CD14-positive monocyte (primary cell): ENCODE measurements at regions not wholly inside any gene's neighbourhood (a gene's known extent, or its start where the extent isn't known, plus 50 kb on each side); places are given as distances from the start of the nearest gene placed in this dataset.

Source experiments
- DNase-seq, 3 donors: peaks; one replicate each; pipeline ENCODE4 v3.0.0-alpha.2; 2011 to 2022
- H2AFZ ChIP-seq: 2 replicates; pipeline ENCODE4 v1.6.0; 2012; ENCODE audit warnings: mild to moderate bottlenecking, low read depth, low read length, inconsistent platforms; ENCODE audit not compliant: insufficient read depth, poor library complexity, severe bottlenecking
- H3K27ac ChIP-seq, 2 donors: 1 replicate in 1 of 2; 2 replicates in 1 of 2; pipeline ENCODE4 v1.5.1; 2012 to 2013; ENCODE audit warnings: low read length in 2 of 2, control low read depth in 1 of 2, inconsistent platforms in 1 of 2, low read depth in 1 of 2, mild to moderate bottlenecking in 1 of 2
- H3K27me3 ChIP-seq, 2 donors: one replicate each; pipeline versions ENCODE4 v1.6.0 to v1.6.1; 2011 to 2013; ENCODE audit warnings: low read length in 2 of 2; ENCODE audit not compliant: control insufficient read depth in 2 of 2, insufficient read depth in 2 of 2
- H3K36me3 ChIP-seq, 2 donors: replicated peaks in 1 of 2; 1 replicate in 1 of 2; 2 replicates in 1 of 2; pipeline versions ENCODE4 v1.5.1 to v1.6.1; 2012 to 2013; ENCODE audit warnings: low read length in 2 of 2, control low read depth in 1 of 2, inconsistent platforms in 1 of 2, mild to moderate bottlenecking in 1 of 2; ENCODE audit not compliant: insufficient read depth in 2 of 2, control insufficient read depth in 1 of 2
- H3K4me1 ChIP-seq, 2 donors: 1 replicate in 1 of 2; 2 replicates in 1 of 2; pipeline versions ENCODE4 v1.5.1 to v1.6.1; 2012 to 2013; ENCODE audit warnings: low read length in 2 of 2, control low read depth in 1 of 2, inconsistent platforms in 1 of 2, mild to moderate bottlenecking in 1 of 2, moderate library complexity in 1 of 2; ENCODE audit not compliant: insufficient read depth in 2 of 2, control insufficient read depth in 1 of 2
- H3K4me2 ChIP-seq: replicated peaks from 2 replicates; pipeline ENCODE3; 2012; ENCODE audit warnings: low read length, moderate library complexity, mild to moderate bottlenecking; ENCODE audit not compliant: poor library complexity, severe bottlenecking; ENCODE audit errors: extremely low read depth
- H3K4me3 ChIP-seq, 3 experiments: fragments of 200-600 bp in 1 of 3; sonication (generic) in 1 of 3; replicated peaks in 1 of 3; 1 replicate in 2 of 3; 2 replicates in 1 of 3; pipeline ENCODE4 v1.5.1; 2011 to 2013; ENCODE audit warnings: low read length in 3 of 3, mild to moderate bottlenecking in 3 of 3, control low read depth in 2 of 3, low read depth in 2 of 3, inconsistent platforms in 1 of 3, moderate library complexity in 1 of 3
- H3K79me2 ChIP-seq: 2 replicates; pipeline ENCODE4 v1.6.0; 2012; ENCODE audit warnings: mild to moderate bottlenecking, control low read depth, inconsistent platforms, low read length, moderate library complexity; ENCODE audit not compliant: insufficient read depth
- H3K9ac ChIP-seq: 2 replicates; pipeline ENCODE4 v1.6.0; 2017; ENCODE audit warnings: low read length, mild to moderate bottlenecking; ENCODE audit not compliant: insufficient read depth, poor library complexity, severe bottlenecking
- H3K9me3 ChIP-seq, 2 donors: replicated peaks in 1 of 2; 1 replicate in 1 of 2; 2 replicates in 1 of 2; pipeline versions ENCODE4 v1.5.1 to v1.6.1; 2012 to 2013; ENCODE audit warnings: low read length in 2 of 2, control low read depth in 1 of 2; ENCODE audit not compliant: control insufficient read depth in 1 of 2, insufficient read depth in 1 of 2
- H4K20me1 ChIP-seq: 2 replicates; pipeline ENCODE4 v1.6.0; 2012; ENCODE audit warnings: mild to moderate bottlenecking, low read length, control low read depth, moderate library complexity; ENCODE audit not compliant: insufficient read depth
- H3K27ac Mint-ChIP-seq, 7 donors: one replicate each; pipeline ENCODE4 v1.8.0; 2020; ENCODE audit warnings: mild to moderate bottlenecking in 7 of 7, mixed read lengths in 7 of 7, moderate library complexity in 6 of 7, inconsistent platforms in 2 of 7
- H3K27me3 Mint-ChIP-seq, 3 donors: one replicate each; pipeline ENCODE4 v1.8.0; 2021 to 2022; ENCODE audit warnings: low read depth in 3 of 3, mild to moderate bottlenecking in 3 of 3, mixed read lengths in 3 of 3, moderate library complexity in 3 of 3, inconsistent platforms in 1 of 3
- H3K36me3 Mint-ChIP-seq, 2 donors: one replicate each; pipeline ENCODE4 v1.8.0; 2020; ENCODE audit warnings: mixed read lengths in 2 of 2, inconsistent platforms in 1 of 2, mild to moderate bottlenecking in 1 of 2
- H3K4me1 Mint-ChIP-seq: one replicate; pipeline ENCODE4 v1.8.0; 2020; ENCODE audit warnings: mild to moderate bottlenecking, mixed read lengths
- H3K4me3 Mint-ChIP-seq, 2 donors: one replicate each; pipeline ENCODE4 v1.8.0; 2020; ENCODE audit warnings: mild to moderate bottlenecking in 2 of 2, mixed read lengths in 2 of 2, moderate library complexity in 1 of 2
- H3K9me3 Mint-ChIP-seq, 7 donors: one replicate each; pipeline ENCODE4 v1.8.0; 2020 to 2022; ENCODE audit warnings: mixed read lengths in 7 of 7, mild to moderate bottlenecking in 6 of 7, moderate library complexity in 6 of 7, inconsistent platforms in 2 of 7
- CTCF ChIP-seq: fragments of 200-600 bp; IDR thresholded peaks from one replicate; pipeline ENCODE4 v1.8.0; 2022; ENCODE audit warnings: antibody characterized with exemption, mild to moderate bottlenecking
- WGBS: methylation state at CpG from one replicate; pipeline ENCODE4 v1.1.5; 2013; ENCODE audit warnings: missing lambda C conversion rate; ENCODE audit not compliant: insufficient coverage; 5-methylcytosine and 5-hydroxymethylcytosine counted together
- intact Hi-C, 2 donors: fragments of 100-400 bp; cut with micrococcal nuclease; formaldehyde crosslinking; loops; one replicate each; pipeline versions ENCODE4 v1.15.0 to v1.15.1; 2023

GRCh38 chr5:40233268-40233667, 446.4 kb upstream of the PTGER4 start:
- Mint-ChIP-seq H3K36me3 (no peaks in the 10 kb centered on the region), H3K27me3 (no peaks in the 10 kb centered on the region), H3K4me3 (no peak overlapping the region), H3K9me3 (peaks cover 0 to 3% (median 0%) of the 10 kb centered on the region in 7 donors), H3K27ac (no peak overlapping the region), H3K4me1 (no peaks in the 10 kb centered on the region)
- H3K4me3 ChIP-seq, result no peak overlapping the region
- DNase-seq, result no peak
- H3K9me3 ChIP-seq, result no peaks in the 10 kb centered on the region
- H3K36me3 ChIP-seq, result no peaks in the 10 kb centered on the region
- H3K4me2 ChIP-seq, result no peak overlapping the region
- no peak overlapping the region for H3K27ac ChIP-seq
- H4K20me1 ChIP-seq, result no peaks in the 10 kb centered on the region
- intact Hi-C loops, result no loop called here
- no peaks in the 10 kb centered on the region for H3K4me1 ChIP-seq
- H2AFZ ChIP-seq, result no peak overlapping the region
- no peaks in the 10 kb centered on the region for H3K27me3 ChIP-seq
- TF ChIP-seq CTCF, result no peak
- H3K9ac ChIP-seq, result no peak overlapping the region
- no peaks in the 10 kb centered on the region for H3K79me2 ChIP-seq

- Mint-ChIP-seq H3K4me3 (no peak overlapping the region), H3K36me3 (no peaks in the 10 kb centered on the region), H3K27me3 (peaks cover 2 to 10% (median 3%) of the 10 kb centered on the region in 3 donors), H3K4me1 (peaks cover 2% of the 10 kb centered on the region), H3K27ac (no peak overlapping the region), H3K9me3 (peaks cover 0 to 3% (median 0%) of the 10 kb centered on the region in 7 donors)
- Histone ChIP-seq H3K9me3 (no peaks in the 10 kb centered on the region), H4K20me1 (no peaks in the 10 kb centered on the region), H3K36me3 (no peaks in the 10 kb centered on the region), H3K27ac (no peak overlapping the region), H3K4me2 (no peak overlapping the region), H2AFZ (no peak overlapping the region), H3K4me1 (no peaks in the 10 kb centered on the region), H3K79me2 (no peaks in the 10 kb centered on the region), H3K9ac (no peak overlapping the region), H3K27me3 (peaks cover 7 to 12% of the 10 kb centered on the region in 2 donors), H3K4me3 (no peak overlapping the region)
- DNase-seq, result no peak
- intact Hi-C loops, result no loop called here
- no peak for TF ChIP-seq CTCF
- no CpG with 5 or more reads among the region's 2 CpGs for WGBS
Measured at GRCh38 chr5:40227931-40228330, 451.8 kb upstream of the PTGER4 start.
